ENCODE measurements at regions not wholly inside any gene's neighbourhood (a gene's known extent, or its start where the extent isn't known, plus 50 kb on each side); places are given as distances from the start of the nearest gene placed in this dataset.

DNA sequence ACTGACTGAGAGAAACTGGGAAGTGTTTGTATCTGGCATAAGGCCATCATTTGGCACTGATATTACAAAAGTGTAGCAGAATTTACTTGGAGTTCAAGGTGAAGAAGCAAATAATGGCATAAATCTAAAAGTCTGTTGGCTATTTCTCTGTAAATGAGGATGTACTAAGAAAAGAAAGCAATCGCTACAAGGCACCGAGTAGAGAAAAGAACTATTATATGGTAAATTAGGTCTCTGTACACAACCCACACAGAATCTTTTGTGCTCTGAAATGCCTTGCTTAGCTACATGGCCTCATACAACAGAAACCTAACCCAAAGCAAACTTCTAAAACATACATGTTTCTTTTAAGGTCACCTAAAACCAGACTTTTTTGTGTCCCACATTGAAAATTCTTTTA, 290.1 kb upstream of the WWC1 start:
- no peak for DNase-seq

DNA sequence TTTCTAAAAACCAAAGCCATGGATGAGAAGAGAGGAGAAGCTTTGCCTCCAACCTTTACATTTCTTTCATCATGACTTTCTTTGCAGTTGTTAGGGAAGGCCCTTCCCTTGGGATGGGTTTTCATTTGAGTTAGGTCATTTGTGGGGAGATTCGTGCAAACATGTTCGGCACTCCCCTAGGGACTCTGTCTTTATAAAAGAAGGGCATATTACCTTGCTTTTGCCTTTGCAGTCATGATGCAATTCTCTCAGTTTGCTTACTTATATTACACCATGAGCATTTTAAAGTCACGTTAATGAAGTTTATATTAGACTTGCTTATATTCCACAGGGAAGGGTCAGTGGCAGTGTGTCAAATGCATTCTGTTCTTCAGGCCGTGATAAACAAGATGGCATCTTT, 289.3 kb upstream of the WWC1 start:
- DNase-seq = no peak

DNA sequence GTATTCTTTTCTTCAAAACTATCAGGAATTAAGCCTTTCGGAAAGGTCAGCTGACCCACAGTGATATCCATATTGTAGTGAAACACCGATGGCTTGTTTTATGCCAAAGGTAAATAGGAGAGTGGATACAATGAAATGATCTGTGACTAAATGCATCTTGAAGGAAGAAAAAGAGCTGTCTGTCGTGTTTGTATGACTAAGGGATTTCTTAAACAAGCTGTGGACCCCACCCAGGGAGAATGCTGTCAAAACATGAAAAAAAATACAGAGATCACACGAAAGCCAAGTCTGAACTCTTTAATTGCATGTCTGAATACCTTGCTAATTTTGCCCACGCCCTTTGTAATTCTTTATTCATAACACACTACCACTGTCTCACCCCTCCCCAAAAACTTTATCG, 286.4 kb upstream of the WWC1 start:
- no peak for DNase-seq

DNA sequence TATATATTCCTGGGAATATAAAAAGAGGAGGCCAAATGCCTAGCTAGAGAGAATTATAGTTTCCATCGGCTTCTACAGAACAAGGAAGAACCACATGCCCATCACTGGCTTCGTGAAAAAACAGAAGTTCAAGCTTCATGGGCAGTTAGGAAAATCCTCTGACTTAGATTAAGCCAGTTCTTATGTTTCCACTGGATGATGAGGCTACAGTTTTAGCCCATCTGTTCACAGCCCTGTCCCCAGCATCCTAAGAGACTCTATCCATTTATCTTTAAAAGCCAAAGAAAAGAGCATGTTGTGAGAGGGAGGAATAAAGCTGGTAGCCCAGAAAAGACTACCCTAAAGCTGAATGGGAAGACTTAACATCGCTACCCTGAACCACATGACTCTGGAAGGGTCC, 285.5 kb upstream of the WWC1 start:
- DNase-seq = no peak

DNA sequence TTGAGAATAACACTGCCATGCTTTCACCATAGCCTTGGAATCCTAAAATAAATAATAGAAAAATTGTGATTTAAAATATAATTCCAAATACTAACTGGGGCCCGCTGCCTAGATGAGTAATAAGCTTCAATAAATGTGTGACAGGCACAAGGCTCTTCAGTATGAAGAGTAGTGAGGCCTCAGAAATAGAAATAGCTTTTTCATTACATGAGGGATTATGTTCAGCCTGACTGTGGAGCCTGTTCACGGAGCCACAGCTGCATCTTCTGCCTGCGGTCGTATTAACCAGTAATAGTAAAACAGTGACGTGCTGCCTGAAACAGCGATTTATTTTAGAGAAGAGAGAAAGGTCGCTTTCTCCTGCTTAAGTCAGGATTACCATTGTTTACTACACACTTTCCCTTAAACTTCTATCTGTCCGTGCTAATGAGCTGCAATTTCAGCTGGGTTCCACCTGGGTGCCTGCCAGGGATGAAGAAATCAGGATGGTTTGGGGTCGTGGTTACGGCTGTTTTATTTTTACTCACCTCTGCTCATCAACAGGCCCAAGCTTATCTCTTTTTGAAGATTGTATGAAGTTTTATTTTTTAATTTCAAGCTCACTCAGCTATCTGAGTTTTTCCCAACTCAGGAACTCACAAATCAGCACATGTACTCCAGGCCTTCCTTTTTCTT, 284.9 kb upstream of the WWC1 start:
- DNase-seq = no peak

DNA sequence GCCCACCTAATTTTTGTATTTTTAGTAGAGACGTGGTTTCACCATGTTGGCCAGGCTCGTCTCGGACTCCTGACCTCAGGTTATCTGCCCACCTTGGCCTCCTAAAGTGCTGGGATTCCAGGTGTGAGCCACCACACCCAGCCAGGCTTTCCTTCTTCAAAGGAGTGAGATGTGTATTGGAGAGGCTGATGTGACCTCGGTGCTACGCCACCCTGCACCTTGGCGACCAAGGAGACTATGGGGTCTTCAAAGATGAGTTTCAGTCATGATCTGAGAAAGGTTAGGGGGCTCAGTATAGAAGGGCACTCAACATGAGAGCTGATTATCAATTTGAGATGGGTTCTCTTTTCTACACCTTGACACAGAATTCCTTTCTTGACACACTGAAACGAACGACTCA, 284.2 kb upstream of the WWC1 start:
- no peak for DNase-seq

DNA sequence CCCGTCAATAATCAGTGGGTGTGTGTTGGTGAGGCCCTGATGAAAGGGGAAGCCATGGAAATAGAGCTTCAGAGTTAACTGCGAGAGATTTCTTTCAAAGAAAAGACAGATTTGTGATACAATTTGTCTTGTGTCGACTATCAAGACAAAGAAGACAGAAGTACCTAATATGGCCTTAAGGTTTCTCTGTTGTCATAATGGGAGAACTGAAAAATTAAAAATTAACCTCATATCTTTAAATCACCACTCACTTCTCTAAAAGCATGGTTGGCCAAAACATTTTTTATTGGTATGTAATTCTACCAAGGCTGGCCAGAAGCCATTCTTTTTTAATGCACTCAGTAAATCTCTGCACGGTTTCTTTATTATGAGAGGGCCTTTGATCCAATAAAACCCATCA, 282.9 kb upstream of the WWC1 start:
- DNase-seq = no peak

DNA sequence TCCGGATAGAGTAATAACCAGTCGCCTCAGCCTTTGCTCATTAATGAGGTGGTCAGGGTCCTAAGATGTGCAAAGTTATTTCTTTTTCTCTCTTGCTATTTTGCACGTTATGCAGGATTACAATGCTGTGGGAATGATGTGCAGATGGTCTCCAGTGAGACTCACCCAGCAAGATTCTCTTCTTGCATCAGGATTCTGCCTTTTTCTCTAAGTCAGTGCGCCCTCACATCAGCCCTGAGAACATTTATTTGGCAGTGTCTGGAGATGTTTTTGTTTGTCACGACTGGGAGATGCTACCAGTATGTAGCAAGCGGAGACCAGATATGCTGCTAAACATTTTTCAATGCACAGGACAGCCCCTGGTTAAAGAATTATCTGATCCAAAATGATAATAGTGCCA, 280.3 kb upstream of the WWC1 start:
- no peak for DNase-seq

DNA sequence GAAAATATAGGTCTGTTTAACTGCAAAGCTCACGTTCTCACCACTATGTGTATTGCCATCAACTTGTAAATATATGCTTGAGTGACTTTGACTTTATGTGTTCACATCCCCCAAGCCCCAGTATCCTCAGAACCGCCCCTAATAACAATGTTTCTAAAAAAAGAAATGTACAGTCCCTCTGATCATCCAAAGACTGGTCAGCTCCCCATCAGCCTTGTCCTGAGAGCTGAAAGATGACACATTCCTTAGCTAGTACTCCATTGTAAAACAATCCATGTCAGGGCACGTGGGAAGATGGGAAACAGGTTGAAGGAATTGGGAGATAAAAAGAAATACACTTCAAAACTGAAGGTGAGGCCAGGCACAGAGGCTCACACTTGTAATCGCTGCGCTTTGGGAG, 279.4 kb upstream of the WWC1 start:
- no peak for DNase-seq

DNA sequence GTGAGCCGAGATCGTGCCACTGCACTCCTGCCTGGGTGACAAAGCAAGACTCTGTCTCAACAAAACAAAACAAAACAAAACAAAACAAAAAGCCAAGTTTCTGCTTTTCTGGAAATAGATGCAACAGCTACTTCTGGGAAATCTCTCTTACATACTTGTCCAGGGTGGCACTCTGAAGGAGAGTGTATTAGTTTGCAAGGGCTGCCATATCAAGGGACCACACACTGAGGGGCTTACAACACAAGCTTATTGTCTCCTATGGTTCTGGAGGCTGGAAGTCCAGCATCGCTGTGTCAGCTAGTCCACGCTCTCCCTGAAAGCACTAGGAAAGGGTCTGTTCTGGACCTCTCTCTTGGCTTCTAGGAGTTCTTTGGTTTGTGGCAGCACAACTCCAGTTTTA, 277.9 kb upstream of the WWC1 start:
- DNase-seq = no peak

DNA sequence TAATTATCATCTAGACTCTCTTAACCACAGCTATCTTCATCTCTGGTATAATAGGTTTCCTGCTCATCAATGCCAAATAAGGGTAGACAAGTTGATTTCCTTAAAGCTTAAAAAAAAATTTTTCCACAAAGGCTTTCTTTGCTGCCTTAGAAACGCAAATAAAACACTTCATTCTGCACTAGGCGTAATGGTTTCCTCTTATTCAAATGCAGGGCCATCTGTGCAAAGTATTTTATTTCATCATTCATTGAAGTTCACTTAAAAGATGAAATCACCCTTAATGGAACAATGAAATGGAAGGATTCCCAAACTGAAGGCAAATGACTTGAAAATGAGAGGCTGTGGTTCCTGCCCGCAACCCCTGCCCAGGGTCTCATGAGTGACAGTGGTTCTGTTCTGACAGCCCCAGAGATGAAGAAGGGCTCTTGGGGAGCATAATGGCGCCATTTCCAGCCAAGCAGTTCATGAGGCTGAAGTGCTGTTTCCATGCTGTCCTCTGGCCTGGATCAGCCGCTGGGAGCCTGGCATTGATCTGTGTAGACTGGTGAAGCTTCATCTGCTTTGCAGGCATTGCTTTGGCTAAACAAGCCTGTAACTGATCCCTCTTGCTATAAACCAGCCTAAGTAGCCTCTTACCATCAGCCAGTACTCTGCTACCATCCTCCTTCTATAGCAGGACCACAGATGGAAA, 276.9 kb upstream of the WWC1 start:
- DNase-seq = no peak

DNA sequence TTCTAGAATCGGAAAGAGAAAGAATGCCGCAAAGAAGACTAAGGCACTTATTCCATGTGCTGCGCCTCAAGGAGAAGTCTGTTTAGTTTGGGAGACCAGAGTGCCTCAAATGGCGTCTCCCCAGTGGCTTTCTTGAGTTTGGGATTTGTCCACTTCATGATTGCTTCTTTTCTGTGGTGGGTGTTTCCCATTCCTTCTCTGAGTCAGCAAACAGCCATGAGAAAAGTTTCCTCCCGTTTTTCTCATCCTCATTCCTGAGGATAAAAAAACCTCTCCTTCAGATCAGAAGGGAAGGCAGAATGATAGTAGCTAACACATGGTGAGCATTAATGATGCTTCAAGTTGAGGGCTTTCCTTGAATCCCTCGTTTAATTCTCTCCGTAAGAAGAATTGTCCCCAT, 275.9 kb upstream of the WWC1 start:
- DNase-seq = no peak

DNA sequence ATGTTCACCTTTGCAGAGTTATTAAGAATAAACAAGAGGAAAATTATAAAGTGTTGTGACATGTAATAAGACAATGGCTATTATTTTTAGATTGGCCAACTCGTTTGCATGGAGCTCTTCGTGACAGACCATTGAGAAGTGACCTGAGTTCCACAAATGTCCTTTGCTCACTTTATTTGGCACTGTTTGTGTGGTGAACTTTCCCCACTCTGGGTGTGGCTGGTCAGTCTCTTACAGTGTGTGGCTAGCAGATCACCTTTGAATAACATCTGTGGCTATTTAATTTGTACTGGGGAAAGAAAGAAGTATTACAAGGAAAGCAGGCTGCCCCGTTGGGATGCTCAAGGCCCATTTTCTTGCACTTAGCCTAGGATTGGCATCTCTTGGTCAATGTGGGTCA, 274.1 kb upstream of the WWC1 start:
- DNase-seq = no peak

DNA sequence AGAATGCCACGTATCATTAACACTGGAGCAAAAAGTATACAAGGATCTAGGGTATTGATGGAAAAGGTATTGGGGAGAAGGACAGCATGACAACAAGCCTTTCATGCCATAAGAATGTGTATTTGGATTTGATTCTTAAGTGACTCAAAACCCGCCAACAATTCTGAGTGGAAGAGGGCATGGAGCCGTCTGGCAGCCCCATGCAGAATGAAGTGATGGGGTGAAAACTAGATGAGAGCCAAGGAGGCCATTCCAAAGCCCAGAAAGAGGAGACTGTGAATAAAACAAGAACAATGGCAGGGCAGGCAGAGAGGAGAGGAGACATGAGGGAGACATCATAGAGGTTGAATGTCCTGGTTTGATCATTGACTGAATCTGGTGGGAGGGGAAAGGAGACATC, 272.3 kb upstream of the WWC1 start:
- DNase-seq = no peak

DNA sequence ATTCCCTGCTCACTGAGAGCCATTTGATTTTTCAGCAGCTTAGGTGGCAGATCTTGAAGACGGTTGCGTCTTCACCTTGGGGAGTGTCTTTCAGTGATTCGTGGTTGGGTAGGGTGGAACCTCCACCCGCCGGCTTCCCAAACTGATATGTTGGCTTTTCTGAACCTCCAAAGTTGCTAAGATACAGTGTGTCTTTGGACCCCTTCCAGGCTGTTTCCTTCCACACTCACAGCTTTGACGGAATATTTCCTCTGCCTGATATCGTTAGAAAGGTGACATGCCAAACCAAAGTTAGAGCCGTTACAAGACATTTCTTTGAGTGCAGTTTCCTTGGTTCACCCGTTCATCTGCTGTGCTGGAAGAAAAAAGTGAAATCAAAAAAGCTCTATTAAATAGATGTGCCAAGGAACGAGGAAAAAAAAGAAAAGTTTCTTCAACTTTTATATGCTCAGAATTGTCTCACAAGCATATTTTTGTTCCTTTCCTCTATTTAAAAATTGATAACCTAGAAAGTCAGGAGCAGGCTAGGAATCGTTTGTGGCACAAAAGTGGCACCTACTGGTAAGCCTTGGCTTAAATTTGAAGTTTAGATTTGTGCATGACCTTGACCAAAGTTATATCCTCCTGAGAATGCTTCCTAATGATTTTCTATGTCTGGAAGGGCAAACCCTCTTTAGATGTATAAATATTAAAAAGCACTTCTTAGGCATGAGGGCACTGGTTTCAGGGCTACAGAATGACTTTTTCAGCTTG, 270.7 kb upstream of the WWC1 start:
- DNase-seq = no peak

DNA sequence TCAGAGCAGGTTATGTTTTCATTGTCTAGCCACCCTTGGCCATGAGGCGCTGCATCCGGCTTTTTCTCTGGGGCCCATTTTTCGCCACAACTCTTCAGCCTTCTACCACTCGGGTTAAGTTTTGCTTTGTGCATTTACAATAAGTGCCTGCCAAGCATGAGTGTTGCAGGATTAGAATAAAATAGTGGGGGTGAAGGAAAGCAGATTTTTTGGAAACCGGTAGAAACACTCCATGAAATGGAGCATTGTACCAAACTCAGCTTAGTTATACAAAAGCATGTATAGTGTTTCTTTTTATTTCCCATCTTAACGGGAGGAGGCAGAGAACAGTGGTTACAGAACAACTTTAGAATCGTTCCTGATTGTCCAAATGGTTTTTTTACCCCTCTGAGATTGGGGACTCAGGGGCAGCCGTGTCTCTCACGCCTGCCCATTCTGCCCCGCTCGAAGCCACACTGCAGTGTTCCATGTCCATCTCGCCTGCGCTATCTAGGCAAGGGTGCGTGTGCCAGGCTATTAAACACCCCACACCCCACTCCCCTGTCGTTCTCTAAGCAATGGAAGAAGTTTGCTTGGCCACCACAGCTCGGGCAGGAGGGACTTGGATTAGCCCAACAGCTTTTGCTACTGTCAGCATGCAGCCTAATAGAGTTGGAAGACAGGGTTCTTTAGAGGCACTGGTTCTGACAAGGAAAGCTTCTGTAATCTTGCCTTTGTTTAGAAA, 268.8 kb upstream of the WWC1 start:
- DNase-seq = no peak

DNA sequence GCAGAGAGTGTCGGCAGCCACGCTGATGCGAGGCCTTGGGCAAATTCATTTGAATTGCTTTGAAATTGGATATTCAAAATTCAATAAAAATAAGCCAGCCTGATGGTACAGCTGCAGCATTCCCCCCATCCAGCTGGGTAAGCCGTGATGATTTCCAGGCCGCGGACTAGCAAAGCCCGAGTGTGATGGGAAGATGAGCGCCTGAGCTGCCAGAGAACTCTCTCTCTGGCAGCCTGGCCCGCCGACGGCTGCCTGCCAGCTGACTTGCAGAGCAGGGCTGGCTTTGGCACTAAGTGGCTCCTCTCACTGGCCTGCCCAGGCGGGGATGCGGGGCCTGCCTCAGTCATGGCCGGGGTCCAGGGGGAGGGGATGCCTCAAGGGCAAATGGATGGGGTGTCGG, 268.3 kb upstream of the WWC1 start:
- DNase-seq = no peak

DNA sequence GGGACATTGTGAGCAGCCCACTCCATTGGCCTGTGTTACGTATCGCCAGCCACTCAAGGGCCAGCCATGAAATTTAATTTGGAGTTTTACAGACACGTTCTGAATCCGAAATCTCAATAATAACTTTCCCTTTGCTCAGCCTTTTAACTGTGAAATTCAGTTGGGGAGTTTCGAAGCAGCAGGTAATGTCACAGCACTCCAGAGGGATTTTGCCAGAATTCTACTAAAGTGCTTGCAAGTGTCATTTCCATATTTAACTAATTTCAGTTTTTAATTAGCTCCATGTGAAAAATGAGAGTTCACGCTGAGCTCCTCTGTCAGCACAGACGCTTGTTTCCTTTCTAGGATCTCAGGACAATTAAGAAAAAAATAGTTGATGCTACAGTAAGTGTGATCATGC, 267.1 kb upstream of the WWC1 start:
- no peak for DNase-seq

DNA sequence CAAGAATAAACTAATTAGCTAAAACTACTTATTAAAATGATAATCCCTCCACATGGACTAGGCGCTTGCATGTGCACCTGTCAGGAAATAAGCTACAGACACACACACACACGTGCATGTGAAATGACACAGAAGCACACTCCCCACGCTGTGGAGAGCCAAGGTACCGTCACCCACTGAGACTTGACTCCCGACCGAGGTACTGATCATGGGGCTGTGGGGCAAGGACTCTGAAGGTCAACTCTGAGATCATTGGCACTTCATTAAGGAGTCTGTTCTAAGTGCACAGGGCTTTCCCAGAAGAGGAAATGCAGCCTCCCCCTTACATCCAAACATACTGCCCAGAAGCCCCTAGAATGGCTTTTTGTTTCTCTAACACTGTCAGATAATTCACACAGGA, 264.4 kb upstream of the WWC1 start:
- DNase-seq = no peak

DNA sequence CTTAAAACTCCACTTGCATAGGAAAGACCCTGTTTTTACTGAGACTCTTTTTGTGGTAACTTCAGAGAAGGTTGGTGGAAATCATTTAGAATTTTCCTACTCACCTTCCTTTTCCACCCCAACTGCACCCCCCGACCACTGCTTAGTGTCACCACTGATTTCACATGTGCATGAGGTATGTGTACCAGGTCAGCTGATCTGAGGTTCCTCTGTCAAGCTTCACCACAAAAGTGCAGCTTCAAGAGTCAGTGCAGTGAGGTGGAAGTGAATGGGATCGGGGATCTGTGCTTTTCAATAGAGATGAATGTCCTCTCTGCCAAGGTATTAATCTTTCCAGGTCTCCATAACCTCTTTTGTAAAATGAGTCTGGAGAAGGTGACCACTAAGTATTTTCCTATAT, 260.5 kb upstream of the WWC1 start:
- DNase-seq = no peak

DNA sequence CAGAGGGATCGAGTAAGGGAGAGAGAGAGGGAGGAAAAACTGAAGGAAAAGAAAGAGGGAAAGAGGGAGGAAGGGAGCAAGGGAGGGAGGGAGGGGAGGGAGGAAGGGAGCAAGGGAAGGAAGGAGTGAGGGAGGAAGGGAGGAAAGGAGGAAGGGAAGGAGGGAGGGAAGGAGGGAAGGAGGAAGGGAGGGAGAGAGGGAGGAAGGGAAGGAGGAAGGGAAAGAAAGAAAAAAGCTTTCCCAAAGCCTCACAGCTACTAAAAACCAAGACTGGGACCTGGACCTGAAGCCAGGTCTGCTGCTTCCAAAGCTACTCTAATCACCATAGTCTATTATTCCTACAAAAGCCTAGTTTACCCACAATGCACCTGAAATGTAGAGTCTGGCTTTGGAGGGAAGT, 259.8 kb upstream of the WWC1 start:
- DNase-seq = no peak

DNA sequence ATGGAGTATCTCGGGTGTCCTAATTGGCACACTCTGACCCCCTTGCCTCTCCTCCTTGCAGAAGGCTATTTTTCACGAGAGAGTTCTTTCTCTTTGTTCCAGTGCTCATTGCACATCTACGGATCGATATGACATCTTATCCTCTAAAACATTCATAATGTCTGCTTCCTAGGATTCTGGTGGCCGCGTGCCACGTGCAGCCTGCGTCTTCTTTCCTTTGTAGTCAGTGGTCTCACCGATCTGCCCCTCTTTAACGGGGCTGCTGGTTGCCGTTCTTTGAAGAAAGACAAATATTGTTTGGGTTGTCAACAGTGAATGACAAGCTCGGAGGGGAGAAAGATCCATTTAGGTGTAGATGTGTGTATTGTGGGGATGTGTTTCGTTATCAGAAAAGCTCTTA, 252.4 kb upstream of the WWC1 start:
- DNase-seq = no peak

DNA sequence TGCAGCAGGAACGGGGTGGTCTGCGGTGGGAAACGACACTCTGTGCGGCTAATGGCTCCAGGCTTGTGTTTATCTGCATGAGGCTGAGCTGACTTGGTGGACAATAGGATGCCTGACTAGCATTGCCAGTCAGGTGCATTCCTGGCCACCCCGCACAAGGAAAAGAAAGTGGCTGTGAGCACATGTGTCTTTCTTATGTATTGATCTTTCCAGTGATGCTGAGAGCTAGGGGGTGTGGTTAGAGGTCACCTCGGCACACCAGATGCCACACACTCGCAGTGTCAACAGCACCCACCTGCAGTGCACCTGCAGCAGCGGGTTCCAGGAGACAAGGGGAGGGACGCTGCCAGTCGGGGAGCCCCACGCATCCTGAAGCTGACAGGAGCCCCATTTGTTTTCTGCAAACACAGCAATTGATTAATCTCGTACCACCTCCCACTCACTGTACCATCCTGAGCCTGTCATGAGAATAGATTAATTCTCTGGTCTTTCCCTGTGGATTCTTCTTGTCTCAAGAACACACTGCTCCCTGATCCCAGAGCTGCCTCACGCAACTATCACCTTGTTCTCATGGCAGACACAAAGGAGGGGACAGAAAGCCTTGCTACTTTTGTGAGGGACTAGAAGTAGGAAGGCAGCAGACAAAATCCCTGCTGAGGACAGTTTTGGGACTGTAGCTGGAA, 251.7 kb upstream of the WWC1 start:
- DNase-seq = no peak

Measured in dermis blood vessel endothelial cell (primary cell).